Activated naive CD4-positive, alpha-beta T cell treated with anti-CD3 and anti-CD28 coated beads, Interleukin-2, amount 50 U/mL, for 24 hours (primary cell): ENCODE measurements at regions not wholly inside any gene's neighbourhood (a gene's known extent, or its start where the extent isn't known, plus 50 kb on each side); places are given as distances from the start of the nearest gene placed in this dataset.
"Not testable (repeated sequence)": the region's sequence is repeated elsewhere in the genome, so short reads cannot be mapped to it uniquely, and the experiment has no call there.

Experiments
- H3K27ac Mint-ChIP-seq: one replicate; pipeline ENCODE4 v1.8.0; 2021; ENCODE audit warnings: mild to moderate bottlenecking, mixed read lengths
- H3K27me3 Mint-ChIP-seq: one replicate; pipeline ENCODE4 v1.8.0; 2021; ENCODE audit warnings: mixed read lengths
- H3K36me3 Mint-ChIP-seq: one replicate; pipeline ENCODE4 v1.8.0; 2021; ENCODE audit warnings: mixed read lengths
- H3K4me1 Mint-ChIP-seq: one replicate; pipeline ENCODE4 v1.8.0; 2021; ENCODE audit warnings: mixed read lengths
- H3K4me3 Mint-ChIP-seq: one replicate; pipeline ENCODE4 v1.8.0; 2021; ENCODE audit warnings: mild to moderate bottlenecking, mixed read lengths
- H3K9me3 Mint-ChIP-seq: one replicate; pipeline ENCODE4 v1.8.0; 2021; ENCODE audit warnings: mixed read lengths

DNA sequence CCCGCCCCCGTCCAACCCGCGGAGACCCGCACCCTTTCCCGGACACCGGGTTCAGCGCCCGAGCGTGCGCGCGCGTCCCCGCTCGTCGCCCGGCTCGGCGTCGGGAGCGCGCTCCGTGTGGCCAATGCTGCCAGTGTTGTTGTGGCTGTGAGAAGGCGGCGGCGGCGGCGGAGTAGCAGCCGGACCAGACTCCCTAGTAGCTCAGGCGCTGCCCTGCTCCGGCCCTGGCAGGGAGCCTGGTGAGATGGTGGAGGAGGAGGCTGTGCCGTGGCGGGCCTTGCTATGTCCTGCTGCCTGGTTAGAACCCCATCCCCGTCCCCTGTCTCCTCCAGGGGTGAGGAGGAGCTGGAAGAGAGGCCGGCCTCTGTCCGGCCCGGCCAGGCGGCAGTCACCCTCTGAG, 553.2 kb downstream of the TUBA3C start:
- H3K4me1 Mint-ChIP-seq = no peaks in the 10 kb centered on the region
- no peaks in the 10 kb centered on the region for H3K36me3 Mint-ChIP-seq
- no peak overlapping the region for H3K4me3 Mint-ChIP-seq
- peaks cover 3% of the 10 kb centered on the region for H3K27me3 Mint-ChIP-seq
- H3K9me3 Mint-ChIP-seq = peaks cover 7% of the 10 kb centered on the region
- no peak overlapping the region for H3K27ac Mint-ChIP-seq

DNA sequence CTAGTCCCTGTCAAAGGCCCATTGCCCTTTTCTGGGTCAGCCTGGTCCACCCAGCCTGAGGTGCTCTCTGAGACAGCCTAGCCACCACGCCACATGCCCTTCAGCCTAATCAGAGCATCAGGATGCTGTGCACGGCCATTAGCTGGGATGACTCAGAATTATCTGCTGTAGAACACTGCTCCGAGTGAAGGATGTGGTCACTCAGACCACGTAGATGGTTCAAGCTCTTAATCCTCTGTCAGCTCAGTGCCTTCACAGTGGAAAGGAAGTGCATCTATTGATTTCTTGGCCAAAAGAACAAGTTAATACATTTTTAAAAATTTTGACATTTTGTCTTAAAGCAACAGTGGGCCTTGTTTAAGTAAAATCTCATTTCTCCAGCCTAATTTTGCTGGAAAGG, 557.6 kb downstream of the TUBA3C start:
- H3K27me3 Mint-ChIP-seq, H3K36me3 Mint-ChIP-seq, H3K4me1 Mint-ChIP-seq, H3K9me3 Mint-ChIP-seq, H3K27ac Mint-ChIP-seq, H3K4me3 Mint-ChIP-seq: not testable (repeated sequence)

GRCh38 chr13:18618442-18618841, 563.2 kb downstream of the TUBA3C start:
- not testable (repeated sequence) for H3K4me1 Mint-ChIP-seq, H3K27me3 Mint-ChIP-seq, H3K36me3 Mint-ChIP-seq, H3K9me3 Mint-ChIP-seq, H3K27ac Mint-ChIP-seq, H3K4me3 Mint-ChIP-seq

DNA sequence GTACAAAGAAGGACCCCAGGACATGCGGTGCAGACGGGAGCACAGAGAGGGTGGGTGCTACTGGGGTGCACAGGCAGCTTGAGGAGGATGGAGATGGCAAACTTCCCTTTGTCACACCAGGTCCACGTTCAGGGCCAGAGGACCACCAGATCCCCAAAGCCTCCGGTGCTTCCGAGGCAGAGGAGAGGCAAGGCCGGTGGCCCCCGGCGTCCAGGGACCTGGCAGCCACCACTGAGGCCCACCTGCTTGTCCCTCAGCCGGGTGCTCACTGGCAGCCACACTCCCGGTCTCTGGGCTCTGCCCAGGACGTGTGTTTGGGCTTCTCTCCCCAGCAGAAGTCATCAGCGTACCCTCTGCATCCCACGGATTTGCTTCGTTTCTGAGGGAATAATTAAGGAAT, 571.1 kb downstream of the TUBA3C start:
- not testable (repeated sequence) for H3K36me3 Mint-ChIP-seq, H3K27me3 Mint-ChIP-seq, H3K4me3 Mint-ChIP-seq, H3K4me1 Mint-ChIP-seq, H3K9me3 Mint-ChIP-seq, H3K27ac Mint-ChIP-seq

DNA sequence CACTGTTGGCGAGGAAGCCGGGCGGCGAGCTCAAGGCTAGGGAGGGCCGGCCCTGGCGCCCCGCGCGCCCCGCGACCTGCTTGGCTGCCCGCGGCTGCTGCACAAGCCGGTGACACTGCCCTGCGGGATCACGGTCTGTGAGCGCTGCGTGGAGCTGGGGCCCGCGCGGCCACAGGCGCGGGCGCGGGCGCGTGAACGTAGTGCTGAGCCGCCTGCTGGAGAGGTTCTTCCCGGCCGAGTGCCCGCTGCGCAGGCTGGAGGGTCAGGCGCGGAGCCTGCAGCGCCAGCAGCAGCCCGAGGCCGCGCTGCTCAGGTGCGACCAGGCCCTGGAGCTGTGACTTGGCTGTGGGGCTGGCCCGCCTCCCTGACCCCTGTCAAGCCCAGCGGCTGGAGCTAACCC, 572.3 kb downstream of the TUBA3C start:
- not testable (repeated sequence) for H3K4me1 Mint-ChIP-seq, H3K4me3 Mint-ChIP-seq, H3K27ac Mint-ChIP-seq, H3K9me3 Mint-ChIP-seq, H3K27me3 Mint-ChIP-seq, H3K36me3 Mint-ChIP-seq

GRCh38 chr13:18608851-18609250, 572.8 kb downstream of the TUBA3C start:
- H3K4me1 Mint-ChIP-seq, H3K27ac Mint-ChIP-seq, H3K4me3 Mint-ChIP-seq, H3K27me3 Mint-ChIP-seq, H3K36me3 Mint-ChIP-seq, H3K9me3 Mint-ChIP-seq: not testable (repeated sequence)

DNA sequence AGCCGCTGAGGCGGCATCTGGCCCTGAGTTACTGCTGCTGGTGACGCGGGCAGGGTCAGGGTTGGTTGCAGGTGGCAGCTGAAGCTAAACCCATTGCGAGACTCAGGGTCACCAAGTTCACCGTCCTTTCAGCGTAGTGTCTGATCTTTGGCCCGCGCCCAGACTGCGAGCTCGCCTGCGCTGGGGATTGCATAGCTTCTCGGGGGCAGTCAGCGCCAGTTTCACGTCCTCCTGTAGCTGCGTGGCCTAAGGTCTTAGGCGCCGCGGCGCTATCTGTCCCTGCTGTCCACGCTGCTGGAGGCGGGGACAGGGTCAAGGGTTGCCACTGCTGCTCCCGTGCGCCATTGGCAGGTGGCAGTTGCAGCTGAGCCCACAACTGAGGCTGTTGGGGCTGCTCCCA, 581.3 kb downstream of the TUBA3C start:
- not testable (repeated sequence) for H3K36me3 Mint-ChIP-seq, H3K4me3 Mint-ChIP-seq, H3K9me3 Mint-ChIP-seq, H3K4me1 Mint-ChIP-seq, H3K27me3 Mint-ChIP-seq, H3K27ac Mint-ChIP-seq

GRCh38 chr13:18599791-18600211, 581.8 kb downstream of the TUBA3C start:
- not testable (repeated sequence) for H3K27me3 Mint-ChIP-seq, H3K9me3 Mint-ChIP-seq, H3K4me3 Mint-ChIP-seq, H3K27ac Mint-ChIP-seq, H3K4me1 Mint-ChIP-seq, H3K36me3 Mint-ChIP-seq

GRCh38 chr13:18598543-18598942, 583.1 kb downstream of the TUBA3C start:
- not testable (repeated sequence) for H3K27me3 Mint-ChIP-seq, H3K4me1 Mint-ChIP-seq, H3K9me3 Mint-ChIP-seq, H3K27ac Mint-ChIP-seq, H3K4me3 Mint-ChIP-seq, H3K36me3 Mint-ChIP-seq

GRCh38 chr13:18597940-18598339, 583.7 kb downstream of the TUBA3C start:
- H3K27ac Mint-ChIP-seq, H3K4me1 Mint-ChIP-seq, H3K36me3 Mint-ChIP-seq, H3K4me3 Mint-ChIP-seq, H3K27me3 Mint-ChIP-seq, H3K9me3 Mint-ChIP-seq: not testable (repeated sequence)

GRCh38 chr13:18577103-18577502, 604.5 kb downstream of the TUBA3C start:
- not testable (repeated sequence) for H3K36me3 Mint-ChIP-seq, H3K27me3 Mint-ChIP-seq, H3K27ac Mint-ChIP-seq, H3K4me1 Mint-ChIP-seq, H3K9me3 Mint-ChIP-seq, H3K4me3 Mint-ChIP-seq

DNA sequence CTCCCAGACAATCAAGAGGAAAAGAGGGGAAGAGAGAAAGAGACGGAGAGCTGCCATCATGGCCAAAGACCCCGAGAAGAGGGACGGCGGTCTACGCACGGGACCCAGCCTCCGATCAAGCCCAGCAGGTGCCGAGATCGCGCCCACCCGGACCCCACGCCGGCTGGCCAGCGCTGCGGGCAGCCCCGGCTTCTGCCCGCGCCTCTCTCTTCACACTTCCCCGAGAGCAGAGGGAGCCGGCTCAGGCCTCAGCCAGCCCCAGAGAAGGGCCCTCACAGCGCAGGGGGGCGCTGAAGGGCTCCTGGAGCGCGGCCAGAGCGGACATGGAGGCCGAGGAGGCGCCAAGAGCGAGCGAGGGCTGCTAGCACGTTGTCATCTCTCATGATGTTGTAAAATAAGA, 613.7 kb downstream of the TUBA3C start:
- H3K4me3 Mint-ChIP-seq, H3K9me3 Mint-ChIP-seq: not testable (repeated sequence)

More for the DNA sequence above, 613.7 kb downstream of the TUBA3C start:
- H3K36me3 Mint-ChIP-seq, H3K27me3 Mint-ChIP-seq, H3K4me1 Mint-ChIP-seq, H3K27ac Mint-ChIP-seq: not testable (repeated sequence)
